ENCODE measurements at regions not wholly inside any gene's neighbourhood (a gene's known extent, or its start where the extent isn't known, plus 50 kb on each side); places are given as distances from the start of the nearest gene placed in this dataset.

DNA sequence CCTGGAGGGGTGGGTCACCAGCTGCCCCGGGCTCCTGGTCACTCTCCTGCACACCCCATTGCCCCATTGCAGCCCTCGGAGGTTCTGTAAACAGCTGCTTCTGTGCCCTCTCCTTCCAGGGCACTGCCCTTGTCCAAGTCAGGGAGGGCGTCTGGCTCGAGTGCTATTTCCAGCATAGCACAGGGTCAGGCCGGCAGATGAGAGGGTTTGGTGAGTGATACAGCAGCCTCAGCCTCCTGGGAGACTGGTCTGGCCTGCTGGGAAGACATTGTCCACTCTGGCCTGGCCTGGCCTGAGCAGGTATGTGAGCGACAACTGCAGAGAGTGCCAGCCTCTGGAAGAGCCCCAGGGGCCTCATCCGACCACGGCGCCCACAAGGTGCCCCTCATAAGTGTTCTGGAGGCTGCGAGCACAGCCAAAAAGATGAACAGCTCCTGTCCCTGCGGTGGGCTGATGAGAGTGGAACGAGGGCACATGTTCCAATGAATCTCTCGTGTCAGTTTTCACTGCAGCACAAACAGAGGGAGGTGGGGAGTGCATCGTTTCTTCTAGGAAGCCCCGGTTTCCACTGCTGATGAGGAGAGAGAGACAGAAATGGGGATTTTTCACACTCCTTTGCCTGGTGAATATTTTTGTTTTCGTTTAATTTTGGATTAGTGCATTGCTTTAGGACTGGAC lies 105.8 kb upstream of the SDK2 start:
- no peak overlapping the region for H3K4me3 ChIP-seq (ENCODE audit: low read depth, low read length)
- TF ChIP-seq, protein P1, sequence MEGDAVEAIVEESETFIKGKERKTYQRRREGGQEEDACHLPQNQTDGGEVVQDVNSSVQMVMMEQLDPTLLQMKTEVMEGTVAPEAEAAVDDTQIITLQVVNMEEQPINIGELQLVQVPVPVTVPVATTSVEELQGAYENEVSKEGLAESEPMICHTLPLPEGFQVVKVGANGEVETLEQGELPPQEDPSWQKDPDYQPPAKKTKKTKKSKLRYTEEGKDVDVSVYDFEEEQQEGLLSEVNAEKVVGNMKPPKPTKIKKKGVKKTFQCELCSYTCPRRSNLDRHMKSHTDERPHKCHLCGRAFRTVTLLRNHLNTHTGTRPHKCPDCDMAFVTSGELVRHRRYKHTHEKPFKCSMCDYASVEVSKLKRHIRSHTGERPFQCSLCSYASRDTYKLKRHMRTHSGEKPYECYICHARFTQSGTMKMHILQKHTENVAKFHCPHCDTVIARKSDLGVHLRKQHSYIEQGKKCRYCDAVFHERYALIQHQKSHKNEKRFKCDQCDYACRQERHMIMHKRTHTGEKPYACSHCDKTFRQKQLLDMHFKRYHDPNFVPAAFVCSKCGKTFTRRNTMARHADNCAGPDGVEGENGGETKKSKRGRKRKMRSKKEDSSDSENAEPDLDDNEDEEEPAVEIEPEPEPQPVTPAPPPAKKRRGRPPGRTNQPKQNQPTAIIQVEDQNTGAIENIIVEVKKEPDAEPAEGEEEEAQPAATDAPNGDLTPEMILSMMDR (IDR thresholded peaks at IDR 0.05; ENCODE audit: low read depth, low read length): no peak

DNA sequence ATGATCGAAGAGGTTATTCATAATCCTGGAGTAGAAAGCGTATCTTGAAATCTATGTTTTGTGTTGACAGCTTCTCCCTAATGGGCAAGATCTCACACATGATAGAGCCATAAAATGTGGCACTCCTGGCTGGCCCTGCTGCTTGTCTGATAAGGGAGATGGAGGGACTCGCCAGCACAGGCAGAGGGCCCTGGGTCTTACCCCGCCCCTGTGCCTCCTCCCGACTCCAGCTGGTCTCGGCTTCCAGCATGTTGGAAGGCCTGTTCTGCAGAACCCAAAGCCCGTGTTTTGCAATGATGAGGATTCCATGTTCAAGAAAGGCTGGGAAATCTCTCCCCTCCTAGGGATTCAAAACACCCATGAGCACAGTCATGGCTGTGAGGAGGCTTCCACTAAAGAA lies 106.7 kb upstream of the SDK2 start:
- H3K4me3 ChIP-seq (ENCODE audit: low read depth, low read length): no peak overlapping the region
- TF ChIP-seq, protein P1 (IDR thresholded peaks at IDR 0.05; ENCODE audit: low read depth, low read length): no peak

DNA sequence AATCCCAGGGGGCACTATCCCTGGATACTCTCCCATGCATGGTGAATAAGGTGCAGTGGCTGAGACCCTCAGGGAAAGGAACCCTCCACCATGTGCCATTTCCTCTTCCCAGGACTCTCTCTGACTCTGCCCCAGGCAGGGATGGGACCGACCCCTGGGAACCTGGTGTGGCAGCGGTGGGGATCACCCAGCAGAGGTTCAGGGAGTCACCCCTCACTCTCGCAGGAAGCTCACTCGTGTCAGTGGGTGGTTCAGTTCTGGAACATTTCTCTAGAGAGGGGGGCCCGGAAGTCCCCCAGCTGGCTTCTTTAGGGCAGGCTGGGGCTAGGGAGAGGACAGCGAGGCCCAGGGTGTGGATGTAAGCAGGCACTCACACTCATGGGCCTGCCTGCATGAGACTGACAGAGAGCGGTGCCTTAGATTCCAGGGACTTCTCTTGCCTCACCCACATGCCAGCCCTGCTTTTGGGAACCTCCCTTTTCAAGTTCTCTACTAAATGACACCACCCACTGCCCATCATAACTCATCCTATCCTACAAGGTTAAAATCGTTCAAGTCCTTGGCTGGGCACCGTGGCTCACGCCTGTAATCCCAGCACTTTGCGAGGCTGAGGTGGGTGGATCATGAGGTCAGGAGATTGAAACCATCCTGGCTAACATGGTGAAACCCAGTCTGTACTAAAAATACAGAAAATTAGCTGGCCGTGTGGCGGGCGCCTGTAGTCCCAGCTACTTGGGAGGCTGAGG lies 109.7 kb upstream of the SDK2 start:
- H3K4me3 ChIP-seq (ENCODE audit: low read depth, low read length): no peak overlapping the region
- TF ChIP-seq, protein P1 (IDR thresholded peaks at IDR 0.05; ENCODE audit: low read depth, low read length): no peak

DNA sequence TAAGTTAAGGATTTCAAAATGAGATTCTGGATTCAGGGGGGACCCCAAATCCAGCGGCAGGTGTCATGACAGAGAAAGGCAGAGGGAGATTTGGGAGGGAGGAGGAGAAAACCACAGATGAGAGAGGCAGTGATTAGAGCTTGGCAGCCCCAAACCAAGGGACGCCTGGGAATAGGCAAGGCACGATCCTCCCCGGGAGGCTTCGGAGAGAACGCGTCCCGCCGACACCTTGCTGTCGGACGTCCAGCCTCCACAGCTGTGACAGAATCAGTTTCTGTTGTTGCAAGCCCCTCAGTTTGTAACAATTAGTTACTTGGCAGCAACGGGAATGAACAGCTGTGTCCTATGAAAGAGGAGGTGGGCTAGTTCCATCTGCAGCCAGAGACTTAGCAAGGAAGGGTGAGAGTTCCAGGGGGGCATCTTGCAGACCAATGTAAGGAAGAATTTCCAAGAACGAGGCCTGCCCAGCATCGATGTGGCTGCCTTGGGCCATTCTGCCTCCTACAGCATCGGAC lies 110.7 kb upstream of the SDK2 start:
- H3K4me3 ChIP-seq (ENCODE audit: low read depth, low read length): no peak overlapping the region
- TF ChIP-seq, protein P1 (IDR thresholded peaks at IDR 0.05; ENCODE audit: low read depth, low read length): no peak

DNA sequence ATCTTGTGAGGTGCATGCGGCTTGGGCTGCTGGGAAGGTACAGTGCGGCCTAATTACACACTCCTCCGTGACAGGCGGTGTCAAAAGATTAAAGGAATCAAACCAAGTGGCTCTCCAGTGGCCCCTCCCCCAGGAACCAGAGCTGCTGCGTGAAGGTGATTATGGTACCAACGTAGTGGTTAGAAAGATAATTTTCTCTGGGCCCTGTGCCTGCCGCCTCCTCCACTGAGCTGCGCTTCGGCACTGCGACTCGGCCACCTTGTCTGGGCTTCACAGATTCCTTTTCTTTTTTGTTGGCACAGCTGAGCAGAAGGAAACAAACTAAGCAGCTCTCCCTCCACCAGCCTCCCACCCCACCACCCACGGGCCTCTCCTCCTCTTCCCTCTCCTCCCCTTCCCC lies 113.2 kb upstream of the SDK2 start:
- no peak overlapping the region for H3K4me3 ChIP-seq (ENCODE audit: low read depth, low read length)
- TF ChIP-seq, protein P1 (IDR thresholded peaks at IDR 0.05; ENCODE audit: low read depth, low read length): no peak

DNA sequence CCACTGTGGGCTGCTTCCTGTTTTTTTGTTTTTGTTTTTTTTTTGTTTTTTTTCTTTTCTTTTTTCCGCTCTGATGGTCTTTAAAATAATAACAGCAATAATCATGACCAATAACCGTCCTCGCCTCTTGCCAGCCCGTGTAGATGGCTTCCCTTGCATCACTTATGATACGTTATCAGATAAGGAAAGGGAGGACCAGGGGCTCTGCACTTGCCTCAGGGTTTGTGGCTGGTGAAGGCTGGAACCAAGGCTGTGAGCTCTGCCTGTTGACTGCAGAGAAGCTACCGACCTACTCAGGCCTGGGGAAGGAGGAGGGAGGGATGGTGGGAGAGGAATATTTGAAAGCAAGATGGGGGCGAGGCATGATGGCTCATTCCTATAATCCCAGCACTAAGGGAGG lies 114.0 kb upstream of the SDK2 start:
- TF ChIP-seq, protein P1 (IDR thresholded peaks at IDR 0.05; ENCODE audit: low read depth, low read length): no peak
- H3K4me3 ChIP-seq (ENCODE audit: low read depth, low read length): no peak overlapping the region

- no peak overlapping the region for H3K4me3 ChIP-seq (ENCODE audit: low read depth, low read length)
- TF ChIP-seq, protein P1 (IDR thresholded peaks at IDR 0.05; ENCODE audit: low read depth, low read length): no peak
Measured at GRCh38 chr17:73759324-73759723, 115.1 kb upstream of the SDK2 start.

Measured in WI38 (cell line).